ENCODE measurements at regions not wholly inside any gene's neighbourhood (a gene's known extent, or its start where the extent isn't known, plus 50 kb on each side); places are given as distances from the start of the nearest gene placed in this dataset.

GRCh38 chr7:45987521-45988290, 66.6 kb upstream of the IGFBP3 start:
- no peaks in the 10 kb centered on the region for H3K9me3 Mint-ChIP-seq
- DNase-seq (ENCODE audit: low spot score) = no peak
- no peaks in the 10 kb centered on the region for H3K36me3 Mint-ChIP-seq (ENCODE audit: low read depth)
- no peak overlapping the region for H3K27ac Mint-ChIP-seq
- no peak overlapping the region for H3K4me3 Mint-ChIP-seq (ENCODE audit: low read depth)
- H3K27me3 Mint-ChIP-seq (ENCODE audit: low read depth) = no peaks in the 10 kb centered on the region
- intact Hi-C loops (cut with micrococcal nuclease) = no loop called here
- H3K4me1 Mint-ChIP-seq (ENCODE audit: low read depth) = no peaks in the 10 kb centered on the region

GRCh38 chr7:45986355-45987298, 65.6 kb upstream of the IGFBP3 start:
- Mint-ChIP-seq H3K27ac (no peak overlapping the region), H3K36me3 (ENCODE audit: low read depth) (no peaks in the 10 kb centered on the region), H3K4me1 (ENCODE audit: low read depth) (no peaks in the 10 kb centered on the region), H3K9me3 (no peaks in the 10 kb centered on the region), H3K4me3 (ENCODE audit: low read depth) (no peak overlapping the region), H3K27me3 (ENCODE audit: low read depth) (no peaks in the 10 kb centered on the region)
- DNase-seq (ENCODE audit: low spot score) = no peak
- intact Hi-C loops (cut with micrococcal nuclease) = no loop called here

- no peaks in the 10 kb centered on the region for H3K27me3 Mint-ChIP-seq (ENCODE audit: low read depth)
- no peak overlapping the region for H3K27ac Mint-ChIP-seq
- H3K4me3 Mint-ChIP-seq (ENCODE audit: low read depth) = no peak overlapping the region
- H3K9me3 Mint-ChIP-seq = no peaks in the 10 kb centered on the region
- no peak for DNase-seq (ENCODE audit: low spot score)
- H3K36me3 Mint-ChIP-seq (ENCODE audit: low read depth) = no peaks in the 10 kb centered on the region
- intact Hi-C loops (cut with micrococcal nuclease) = no loop called here
- no peaks in the 10 kb centered on the region for H3K4me1 Mint-ChIP-seq (ENCODE audit: low read depth)
These were observed 64.8 kb upstream of the IGFBP3 start for GRCh38 chr7:45985902-45986301.

- Mint-ChIP-seq H3K9me3 (no peaks in the 10 kb centered on the region), H3K4me1 (ENCODE audit: low read depth) (no peaks in the 10 kb centered on the region), H3K27ac (no peak overlapping the region), H3K27me3 (ENCODE audit: low read depth) (no peaks in the 10 kb centered on the region), H3K36me3 (ENCODE audit: low read depth) (no peaks in the 10 kb centered on the region), H3K4me3 (ENCODE audit: low read depth) (no peak overlapping the region)
- DNase-seq (ENCODE audit: low spot score) = no peak
- intact Hi-C loops (cut with micrococcal nuclease) = no loop called here
These were observed 63.6 kb upstream of the IGFBP3 start for GRCh38 chr7:45984386-45985295.

GRCh38 chr7:45983720-45984255, 62.7 kb upstream of the IGFBP3 start:
- no peak overlapping the region for H3K4me3 Mint-ChIP-seq (ENCODE audit: low read depth)
- H3K4me1 Mint-ChIP-seq (ENCODE audit: low read depth) = no peaks in the 10 kb centered on the region
- no peaks in the 10 kb centered on the region for H3K27me3 Mint-ChIP-seq (ENCODE audit: low read depth)
- H3K27ac Mint-ChIP-seq = no peak overlapping the region
- no peaks in the 10 kb centered on the region for H3K9me3 Mint-ChIP-seq
- DNase-seq (ENCODE audit: low spot score) = no peak
- intact Hi-C loops (cut with micrococcal nuclease) = no loop called here
- no peaks in the 10 kb centered on the region for H3K36me3 Mint-ChIP-seq (ENCODE audit: low read depth)

GRCh38 chr7:45982907-45983719, 62.0 kb upstream of the IGFBP3 start:
- Mint-ChIP-seq H3K4me1 (ENCODE audit: low read depth) (no peaks in the 10 kb centered on the region), H3K9me3 (no peaks in the 10 kb centered on the region), H3K27ac (no peak overlapping the region), H3K27me3 (ENCODE audit: low read depth) (no peaks in the 10 kb centered on the region), H3K36me3 (ENCODE audit: low read depth) (no peaks in the 10 kb centered on the region), H3K4me3 (ENCODE audit: low read depth) (no peak overlapping the region)
- intact Hi-C loops (cut with micrococcal nuclease) = no loop called here
- no peak for DNase-seq (ENCODE audit: low spot score)

GRCh38 chr7:45982132-45982531, 61.1 kb upstream of the IGFBP3 start:
- Mint-ChIP-seq H3K36me3 (ENCODE audit: low read depth) (no peaks in the 10 kb centered on the region), H3K9me3 (no peaks in the 10 kb centered on the region), H3K4me1 (ENCODE audit: low read depth) (peaks cover 3% of the 10 kb centered on the region), H3K27ac (no peak overlapping the region), H3K4me3 (ENCODE audit: low read depth) (no peak overlapping the region), H3K27me3 (ENCODE audit: low read depth) (no peaks in the 10 kb centered on the region)
- intact Hi-C loops (cut with micrococcal nuclease) = no loop called here
- no peak for DNase-seq (ENCODE audit: low spot score)

GRCh38 chr7:45980973-45981372, 59.9 kb upstream of the IGFBP3 start:
- no peaks in the 10 kb centered on the region for H3K36me3 Mint-ChIP-seq (ENCODE audit: low read depth)
- DNase-seq (ENCODE audit: low spot score) = no peak
- intact Hi-C loops (cut with micrococcal nuclease) = no loop called here
- no peak overlapping the region for H3K27ac Mint-ChIP-seq
- H3K27me3 Mint-ChIP-seq (ENCODE audit: low read depth) = no peaks in the 10 kb centered on the region
- no peak overlapping the region for H3K4me3 Mint-ChIP-seq (ENCODE audit: low read depth)
- H3K4me1 Mint-ChIP-seq (ENCODE audit: low read depth) = peaks cover 3% of the 10 kb centered on the region
- no peaks in the 10 kb centered on the region for H3K9me3 Mint-ChIP-seq

GRCh38 chr7:45980181-45980905, 59.3 kb upstream of the IGFBP3 start:
- no peaks in the 10 kb centered on the region for H3K9me3 Mint-ChIP-seq
- no peak for DNase-seq (ENCODE audit: low spot score)
- H3K27ac Mint-ChIP-seq = no peak overlapping the region
- H3K27me3 Mint-ChIP-seq (ENCODE audit: low read depth) = no peaks in the 10 kb centered on the region
- H3K4me1 Mint-ChIP-seq (ENCODE audit: low read depth) = peaks cover 3% of the 10 kb centered on the region
- intact Hi-C loops (cut with micrococcal nuclease) = no loop called here
- no peaks in the 10 kb centered on the region for H3K36me3 Mint-ChIP-seq (ENCODE audit: low read depth)
- no peak overlapping the region for H3K4me3 Mint-ChIP-seq (ENCODE audit: low read depth)

GRCh38 chr7:45979275-45980180, 58.5 kb upstream of the IGFBP3 start:
- no peaks in the 10 kb centered on the region for H3K36me3 Mint-ChIP-seq (ENCODE audit: low read depth)
- H3K4me3 Mint-ChIP-seq (ENCODE audit: low read depth) = no peak overlapping the region
- no peaks in the 10 kb centered on the region for H3K9me3 Mint-ChIP-seq
- no peaks in the 10 kb centered on the region for H3K27me3 Mint-ChIP-seq (ENCODE audit: low read depth)
- intact Hi-C loops (cut with micrococcal nuclease) = no loop called here
- DNase-seq (ENCODE audit: low spot score) = no peak
- peaks cover 3% of the 10 kb centered on the region for H3K4me1 Mint-ChIP-seq (ENCODE audit: low read depth)
- no peak overlapping the region for H3K27ac Mint-ChIP-seq
